ENCODE measurements at regions not wholly inside any gene's neighbourhood (a gene's known extent, or its start where the extent isn't known, plus 50 kb on each side); places are given as distances from the start of the nearest gene placed in this dataset.

- TF ChIP-seq SMC3 (conservative IDR thresholded peaks at IDR 0.05; ENCODE audit: poor library complexity) (no peak), EZH2 (IDR thresholded peaks at IDR 0.05; ENCODE audit: borderline replicate concordance, insufficient read depth, low read length, poor library complexity, severe bottlenecking) (no peak), CTCF (IDR thresholded peaks at IDR 0.05; ENCODE audit: poor library complexity, severe bottlenecking) (no peak), RAD21 (conservative IDR thresholded peaks at IDR 0.05) (no peak)
These were observed 757.1 kb downstream of the LIG4 start for GRCh38 chr13:107458269-107458668.

Measured in neural cell (in vitro differentiated cells).